GM18907 (cell line): ENCODE measurements at regions not wholly inside any gene's neighbourhood (a gene's known extent, or its start where the extent isn't known, plus 50 kb on each side); places are given as distances from the start of the nearest gene placed in this dataset.
"Not testable (repeated sequence)": the region's sequence is repeated elsewhere in the genome, so short reads cannot be mapped to it uniquely, and the experiment has no call there.

ENCODE experiments used
- ATAC-seq: cut with Tn5 transposase; IDR thresholded peaks from one replicate; pipeline ENCODE4 v1.9.1; 2021; ENCODE audit warnings: mild to moderate bottlenecking, moderate library complexity; ENCODE audit not compliant: unreplicated experiment

DNA sequence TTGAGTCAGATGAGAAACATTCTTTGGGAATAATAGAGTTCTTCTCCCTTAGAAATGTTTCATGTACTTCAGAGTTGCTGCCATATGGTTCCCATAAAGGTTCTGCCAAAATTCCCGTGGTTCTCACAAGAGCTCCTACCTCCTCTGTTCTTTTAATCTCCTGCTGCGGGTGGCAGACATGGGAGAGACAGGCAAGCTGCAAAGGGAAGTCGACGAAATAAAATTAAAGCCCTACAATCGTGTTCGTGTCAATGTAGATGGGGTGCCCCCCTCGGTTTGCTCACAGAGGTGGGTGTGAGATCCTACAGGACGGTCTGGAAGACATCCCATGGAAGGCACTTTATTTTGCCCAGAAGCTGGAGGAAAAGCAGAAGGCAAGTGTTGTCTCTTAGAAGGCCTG lies 276.0 kb downstream of the RWDD3 start:
- no peak for ATAC-seq

GRCh38 chr1:95512925-95513324 lies 278.9 kb downstream of the RWDD3 start:
- no peak for ATAC-seq

DNA sequence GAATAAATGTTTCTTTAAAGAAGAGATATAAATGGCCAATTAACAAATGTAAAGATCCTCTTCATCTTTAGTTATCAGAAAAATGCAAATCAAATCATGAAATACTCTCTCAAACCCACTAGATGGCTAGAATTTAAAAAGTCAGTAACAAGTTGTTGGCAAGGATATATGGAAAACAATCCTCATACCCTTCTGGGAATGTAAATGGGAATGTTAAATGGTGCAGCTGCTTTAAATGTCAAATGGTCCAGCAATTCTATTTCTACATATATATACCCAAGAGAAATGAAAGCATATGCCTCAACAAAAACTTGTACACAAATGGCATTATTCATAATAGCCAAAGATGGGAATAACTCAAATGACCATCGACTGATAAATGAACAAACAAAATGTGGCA lies 283.5 kb downstream of the RWDD3 start:
- no peak for ATAC-seq

- ATAC-seq = no peak
These were observed 284.3 kb downstream of the RWDD3 start for GRCh38 chr1:95518310-95518709.

GRCh38 chr1:95520390-95520789 lies 286.4 kb downstream of the RWDD3 start:
- no peak for ATAC-seq

DNA sequence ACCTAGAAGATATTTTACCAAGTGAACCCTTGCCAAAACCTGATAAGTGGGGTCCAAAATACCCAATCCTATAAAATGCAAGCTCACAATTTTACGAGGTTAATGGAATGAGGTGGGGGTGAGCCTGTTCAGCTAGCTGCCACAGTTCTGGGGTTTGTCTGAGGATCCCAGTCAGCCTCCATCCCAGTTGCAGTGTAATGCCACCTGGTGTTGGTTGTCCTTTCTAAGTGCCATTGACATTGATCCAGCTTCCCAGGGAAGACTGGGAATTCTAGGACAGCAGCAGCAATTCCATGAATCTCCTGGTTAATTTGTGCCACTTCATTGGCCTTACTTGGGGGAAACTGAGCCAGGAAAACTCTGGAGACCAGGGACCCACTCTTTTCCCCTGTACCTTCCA lies 298.3 kb downstream of the RWDD3 start:
- no peak for ATAC-seq

DNA sequence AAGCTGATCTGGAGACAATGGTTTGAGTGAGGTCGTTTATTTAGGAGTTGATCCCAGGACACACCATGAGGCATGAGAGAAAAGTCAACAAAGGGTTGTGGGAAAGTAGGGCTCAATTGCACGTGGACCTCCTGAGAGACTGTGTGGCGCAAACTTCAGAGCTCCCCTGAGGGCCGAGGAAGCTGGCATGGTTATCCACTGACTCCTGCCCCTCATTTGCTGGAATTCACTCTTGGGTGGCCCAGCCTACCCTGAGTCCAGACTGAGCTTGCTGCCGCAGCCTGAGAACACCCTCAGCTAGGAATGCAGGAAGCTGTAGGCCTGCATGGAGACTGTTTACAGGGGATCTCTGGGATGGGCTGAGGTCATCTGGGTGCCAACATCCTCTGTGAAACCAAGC lies 301.0 kb downstream of the RWDD3 start:
- ATAC-seq = no peak

GRCh38 chr1:95535614-95536013 lies 301.6 kb downstream of the RWDD3 start:
- ATAC-seq = no peak

- ATAC-seq = no peak
These were observed 302.5 kb downstream of the RWDD3 start for GRCh38 chr1:95536501-95536900.

DNA sequence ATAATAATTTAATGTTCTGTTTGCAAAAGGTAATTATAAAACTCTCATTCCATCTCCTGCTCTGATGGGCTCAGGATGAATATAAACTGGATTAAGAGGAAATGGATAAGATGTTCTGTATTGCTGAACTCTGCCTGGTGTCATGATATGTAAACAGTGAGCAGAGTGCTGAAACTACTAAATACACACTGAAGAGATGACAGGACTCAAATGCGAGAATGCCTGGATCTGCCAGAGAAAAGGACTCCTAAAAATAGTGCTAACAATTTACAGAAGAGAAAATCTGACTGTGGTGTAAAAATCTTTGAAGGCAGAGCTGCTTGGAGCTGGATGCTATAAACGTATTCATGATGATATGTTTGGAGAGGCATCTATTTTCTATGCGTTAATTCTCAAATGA lies 303.2 kb downstream of the RWDD3 start:
- ATAC-seq = no peak

DNA sequence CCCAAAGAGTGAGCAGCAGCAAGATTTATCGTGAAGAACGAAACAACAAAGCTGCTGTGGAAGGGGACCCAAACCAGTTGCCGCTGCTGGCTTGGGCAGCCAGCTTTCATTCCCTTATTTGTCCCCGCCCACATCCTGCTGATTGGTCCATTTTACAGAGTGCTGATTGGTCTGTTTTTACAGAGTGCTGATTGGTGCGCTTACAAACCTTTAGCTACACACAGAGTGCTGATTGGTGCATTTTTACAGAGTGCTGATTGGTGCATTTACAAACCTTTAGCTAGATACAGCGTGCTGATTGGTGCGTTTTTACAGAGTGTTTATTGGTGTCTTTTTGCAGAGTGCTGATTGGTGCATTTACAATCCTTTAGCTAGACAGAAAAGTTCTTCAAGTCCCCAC lies 304.2 kb downstream of the RWDD3 start:
- ATAC-seq = not testable (repeated sequence)

- no peak for ATAC-seq
These were observed 308.9 kb downstream of the RWDD3 start for GRCh38 chr1:95542936-95543335.

DNA sequence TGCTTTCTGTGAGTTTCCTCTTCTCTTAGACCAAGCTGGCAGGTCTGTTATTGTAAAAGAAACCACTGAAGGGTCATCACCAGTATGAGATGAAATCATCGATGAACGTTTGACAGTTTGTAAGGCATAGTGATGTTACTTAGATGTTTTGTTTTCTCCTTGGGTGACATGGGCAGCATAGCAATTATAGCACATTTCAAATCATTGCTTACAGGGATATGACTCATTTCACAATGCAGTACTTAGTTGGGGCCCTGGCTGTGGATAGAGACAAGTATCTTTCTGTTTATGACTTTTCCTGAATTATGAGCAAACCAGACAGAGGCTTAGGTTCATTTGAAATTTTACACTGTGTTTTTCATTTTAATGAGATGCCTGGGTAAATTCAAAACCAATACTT lies 313.0 kb downstream of the RWDD3 start:
- no peak for ATAC-seq

DNA sequence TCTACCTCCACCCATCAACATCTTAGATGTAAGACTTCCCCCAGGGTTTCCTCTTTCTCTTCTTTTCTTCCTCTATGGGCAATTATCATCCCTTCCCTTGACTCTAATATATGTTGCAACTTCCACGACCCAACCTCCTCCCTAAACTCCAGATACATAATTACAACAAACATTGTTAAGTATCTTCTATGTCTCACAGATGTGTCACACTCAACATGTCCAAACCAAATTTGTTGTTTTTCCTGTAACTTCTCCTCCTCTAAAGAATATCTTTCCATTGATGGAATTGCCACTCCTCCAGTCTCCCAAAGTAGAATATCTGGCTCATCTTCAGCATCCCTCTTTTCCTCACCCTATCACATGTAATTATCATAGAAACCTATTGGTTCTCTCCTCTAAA lies 314.2 kb downstream of the RWDD3 start:
- ATAC-seq = no peak

DNA sequence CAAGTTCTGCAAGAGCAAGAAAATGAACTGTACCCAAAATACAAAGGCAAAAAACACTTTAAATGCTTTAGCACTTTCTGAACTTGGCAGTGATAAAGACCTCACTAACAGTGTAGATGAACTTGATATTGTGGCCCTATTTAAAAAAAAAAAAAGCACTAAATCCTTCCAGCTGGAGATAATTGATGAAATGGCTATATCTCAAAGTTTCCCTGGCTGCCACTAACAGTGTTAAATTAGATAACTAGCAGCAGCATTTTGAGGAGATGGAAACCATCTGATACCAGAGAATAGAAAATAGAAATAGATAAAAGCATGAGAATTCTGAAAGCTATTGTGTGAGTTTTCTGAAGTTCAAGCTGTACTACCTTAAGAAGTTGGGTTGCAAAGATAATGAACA lies 317.2 kb downstream of the RWDD3 start:
- no peak for ATAC-seq

DNA sequence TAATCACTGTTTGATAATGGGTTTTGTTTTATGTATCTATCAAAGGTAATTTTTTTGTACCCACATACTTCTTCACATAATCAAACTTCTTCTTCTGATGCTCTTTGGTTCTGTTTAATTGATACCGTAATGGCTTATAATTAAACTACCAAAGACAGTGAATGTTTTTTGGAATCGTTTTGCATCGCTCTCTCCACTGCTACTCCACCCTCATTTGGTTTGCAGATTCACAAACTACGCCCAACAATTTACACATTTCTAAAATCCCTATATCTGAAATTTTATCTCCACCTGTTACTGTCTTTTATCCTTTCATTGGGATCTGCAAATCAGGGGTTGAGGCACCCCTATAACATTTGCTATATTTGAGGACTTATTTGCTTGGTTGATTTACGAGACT lies 319.6 kb downstream of the RWDD3 start:
- no peak for ATAC-seq

GRCh38 chr1:95554408-95554807 lies 320.4 kb downstream of the RWDD3 start:
- ATAC-seq = no peak

DNA sequence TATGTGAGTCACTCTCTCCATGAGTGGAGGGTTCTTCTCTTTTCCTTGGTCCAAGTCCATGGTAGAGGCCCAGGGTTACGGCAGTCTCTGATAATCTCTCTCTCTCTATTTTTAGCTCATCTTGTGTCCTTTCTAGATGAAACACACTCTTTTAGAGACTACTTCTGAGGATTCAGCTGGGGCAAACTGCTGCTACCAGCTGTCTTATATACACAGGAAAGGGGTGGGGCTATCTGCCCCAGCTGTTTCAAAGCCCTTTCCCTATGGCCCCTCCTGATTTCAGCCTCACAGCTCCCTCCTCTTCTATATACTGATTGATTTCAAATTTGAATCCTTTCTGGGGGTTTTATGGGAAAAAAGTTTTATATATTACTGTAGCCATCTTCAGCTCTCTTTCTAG lies 324.8 kb downstream of the RWDD3 start:
- ATAC-seq = no peak

GRCh38 chr1:95561346-95561745 lies 327.3 kb downstream of the RWDD3 start:
- ATAC-seq = no peak

DNA sequence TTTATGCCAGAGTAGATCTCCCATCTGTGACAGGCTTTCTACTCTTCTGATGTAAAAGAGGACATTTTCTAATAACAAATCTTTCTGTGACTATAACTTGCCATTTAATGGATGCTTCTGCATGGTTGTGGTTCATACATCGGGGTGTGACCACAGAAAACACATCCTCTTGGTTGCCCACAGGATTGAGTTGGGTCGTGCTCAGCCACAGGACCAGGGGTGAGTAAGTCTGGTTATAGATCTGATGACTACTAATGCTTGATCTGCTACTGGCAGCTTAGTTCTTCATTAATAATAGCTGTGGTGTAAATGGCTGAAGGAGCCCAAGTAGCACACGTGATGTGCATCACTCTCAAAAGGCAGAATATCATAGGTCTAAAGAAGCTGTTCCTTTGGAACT lies 328.2 kb downstream of the RWDD3 start:
- no peak for ATAC-seq

DNA sequence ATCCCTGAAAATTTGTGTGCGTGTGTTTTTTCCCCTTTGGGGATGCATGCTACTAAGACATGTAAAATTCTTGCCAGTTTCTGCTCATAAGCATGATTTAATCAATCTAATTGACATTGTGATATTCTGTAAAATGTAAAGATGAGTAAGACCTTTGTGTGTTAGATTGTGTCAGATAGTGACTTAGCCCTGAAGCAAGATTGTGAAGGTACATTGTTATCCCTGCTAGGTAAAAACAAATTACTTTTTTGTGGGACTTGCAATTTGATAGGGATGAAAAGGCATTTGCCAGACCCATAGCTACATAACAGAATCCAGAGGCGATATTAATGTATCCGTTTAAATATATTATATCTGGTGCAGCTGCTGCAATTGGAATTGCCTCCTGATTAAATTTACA lies 338.0 kb downstream of the RWDD3 start:
- no peak for ATAC-seq

DNA sequence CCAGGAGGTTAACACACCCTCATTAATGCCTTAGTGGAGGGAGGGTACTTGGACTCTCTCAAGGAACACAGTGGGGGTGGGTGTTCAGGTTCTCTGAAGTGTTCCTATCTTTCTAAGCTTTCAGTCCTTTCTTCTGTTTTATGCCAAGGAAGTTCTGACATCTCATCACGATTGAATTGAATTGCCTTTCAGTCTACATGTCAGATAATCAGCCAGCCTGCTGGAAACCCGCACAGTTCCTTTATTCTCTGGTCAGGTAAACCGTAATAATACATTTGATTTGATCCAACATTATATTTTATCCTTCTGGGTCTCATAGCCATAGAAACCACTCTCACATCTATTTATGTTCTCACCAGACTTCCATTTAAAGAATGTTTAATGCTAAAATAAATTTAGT lies 339.0 kb downstream of the RWDD3 start:
- ATAC-seq = no peak

DNA sequence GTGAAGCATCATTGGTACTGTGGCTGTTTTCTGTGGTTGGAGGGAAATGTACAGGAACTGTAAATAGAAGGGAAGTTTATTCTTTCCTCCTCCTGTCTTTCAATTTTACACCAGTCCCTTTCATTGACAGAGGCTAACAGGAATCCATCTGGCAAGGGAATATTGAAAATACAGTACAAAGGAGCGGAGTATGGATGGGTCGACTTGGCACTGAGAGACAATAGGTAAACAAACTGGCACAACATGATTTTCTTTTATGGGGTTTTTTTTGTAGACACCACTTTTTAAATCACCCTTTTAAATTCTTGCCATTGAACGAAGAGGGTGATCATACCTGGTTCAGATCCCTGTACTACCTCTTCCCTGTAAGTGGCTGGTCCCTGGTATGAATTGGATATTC lies 341.3 kb downstream of the RWDD3 start:
- ATAC-seq = no peak

DNA sequence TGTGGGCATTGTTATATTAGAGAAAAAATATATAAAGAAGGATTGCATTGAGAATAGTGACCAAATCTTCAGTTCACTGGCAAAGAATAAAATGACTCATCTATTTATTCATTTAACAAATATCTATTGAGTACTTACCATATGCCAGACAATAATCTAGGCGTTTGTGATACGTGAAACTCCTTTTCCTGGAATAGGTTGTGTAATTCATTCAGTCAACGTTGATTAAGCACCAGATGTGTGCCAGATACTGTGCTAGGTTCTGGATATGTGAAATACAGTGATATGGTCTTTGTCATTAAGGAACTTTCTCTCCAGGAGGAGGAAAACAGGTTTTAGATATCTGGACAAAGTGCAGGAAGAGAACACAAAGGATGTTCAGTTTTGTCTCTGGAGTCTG lies 344.5 kb downstream of the RWDD3 start:
- no peak for ATAC-seq
